PC-3 (cell line): ENCODE measurements at regions not wholly inside any gene's neighbourhood (a gene's known extent, or its start where the extent isn't known, plus 50 kb on each side); places are given as distances from the start of the nearest gene placed in this dataset.

Experiments
- ATAC-seq: fragments of 200-7000 bp; cut with Tn5 transposase; 2 replicates; pipeline ENCODE4 v1.9.1; 2020; ENCODE audit warnings: mild to moderate bottlenecking, moderate library complexity
- BruUV-seq: library from RNA; stranded (reverse); fragments of 400-500 nt; replicated peaks from 2 replicates; lab custom pipeline; 2021; lab: Mats Ljungman, UMichigan
- CTCF ChIA-PET: fragments of 300-600 bp; sonication (Branson Sonifier 250); formaldehyde crosslinking; loops from one replicate; lab custom pipeline; 2022; ENCODE audit warnings: antibody characterized with exemption; lab: Charles Lee
- POLR2A ChIA-PET: fragments of 300-600 bp; sonication (Branson Sonifier 250); formaldehyde crosslinking; loops from one replicate; lab custom pipeline; 2022; ENCODE audit warnings: antibody characterized with exemption; ENCODE audit not compliant: unreplicated experiment; lab: Charles Lee
- DNase-seq: peaks from one replicate; pipeline ENCODE4 v3.0.0-alpha.2; 2015
- H2AFZ ChIP-seq: fragments of 300-600 bp; sonication (generic); 2 replicates; pipeline ENCODE4 v1.6.0; 2016; ENCODE audit warnings: antibody characterized with exemption, low read length
- H3F3A ChIP-seq: fragments of 300-600 bp; sonication (generic); one replicate; pipeline ENCODE4 v1.6.0; 2017; ENCODE audit warnings: antibody characterized with exemption, low read length, control low read depth, mild to moderate bottlenecking; ENCODE audit not compliant: unreplicated experiment
- H3K27ac ChIP-seq: fragments of 300-600 bp; sonication (generic); 2 replicates; pipeline ENCODE4 v1.5.1; 2016; ENCODE audit warnings: mild to moderate bottlenecking, low read length
- H3K27me3 ChIP-seq: fragments of 300-600 bp; sonication (generic); 2 replicates; pipeline ENCODE4 v1.6.1; 2016; ENCODE audit warnings: low read length, mixed read lengths
- H3K36me3 ChIP-seq: fragments of 300-600 bp; sonication (generic); 2 replicates; pipeline ENCODE4 v1.6.1; 2016; ENCODE audit warnings: low read depth, mixed run types, low read length, mixed read lengths
- H3K4me1 ChIP-seq: fragments of 300-600 bp; sonication (generic); 2 replicates; pipeline ENCODE4 v1.5.1; 2016; ENCODE audit warnings: low read length; ENCODE audit not compliant: insufficient read depth
- H3K4me2 ChIP-seq: fragments of 300-600 bp; sonication (generic); 2 replicates; pipeline ENCODE4 v1.6.0; 2016; ENCODE audit warnings: low read length
- H3K4me3 ChIP-seq: fragments of 300-600 bp; sonication (generic); 2 replicates; pipeline ENCODE4 v1.5.1; 2016; ENCODE audit warnings: mild to moderate bottlenecking, low read length, mixed read lengths
- H3K79me2 ChIP-seq: fragments of 300-600 bp; sonication (generic); 2 replicates; pipeline ENCODE4 v1.6.1; 2017; ENCODE audit warnings: low read length, mixed read lengths
- H3K9ac ChIP-seq: fragments of 300-600 bp; sonication (generic); 2 replicates; pipeline ENCODE4 v1.6.0; 2016; ENCODE audit warnings: mild to moderate bottlenecking, low read length
- H3K9me2 ChIP-seq: fragments of 300-600 bp; sonication (generic); replicated peaks from 2 replicates; pipeline ENCODE4 v1.6.1; 2016; ENCODE audit warnings: mixed run types, low read length, mixed read lengths
- H3K9me3 ChIP-seq: fragments of 300-600 bp; sonication (generic); 2 replicates; pipeline ENCODE4 v1.6.1; 2016; ENCODE audit warnings: low read length, mixed read lengths
- H4K20me1 ChIP-seq: fragments of 300-600 bp; sonication (generic); 2 replicates; pipeline ENCODE4 v1.6.1; 2016; ENCODE audit warnings: low read length, mixed read lengths
- EZH2 ChIP-seq: fragments of 300-600 bp; sonication (generic); IDR thresholded peaks from one replicate; pipeline ENCODE4 v1.6.1; 2017; ENCODE audit warnings: antibody characterized with exemption, mild to moderate bottlenecking, low read length; ENCODE audit not compliant: unreplicated experiment
- EZH2phosphoT487 ChIP-seq: fragments of 300-600 bp; sonication (generic); IDR thresholded peaks from 2 replicates; pipeline ENCODE4 v1.6.1; 2018; ENCODE audit warnings: mild to moderate bottlenecking, antibody characterized with exemption, low read length, borderline replicate concordance
- intact Hi-C: fragments of 100-400 bp; cut with micrococcal nuclease; formaldehyde crosslinking; loops from 2 replicates; pipeline ENCODE4 v1.9.0; 2023
- TF ChIP-seq, protein P1 (sequence below): fragments of 300-600 bp; sonication (generic); conservative IDR thresholded peaks from 2 replicates; pipeline ENCODE4 v1.5.1; 2017; ENCODE audit warnings: antibody characterized with exemption, low read depth, mild to moderate bottlenecking, low read length

- Histone ChIP-seq H3K9ac (no peak overlapping the region), H3F3A (no peaks in the 10 kb centered on the region), H3K36me3 (no peaks in the 10 kb centered on the region), H3K4me3 (no peak overlapping the region), H3K9me2 (no peaks in the 10 kb centered on the region), H3K9me3 (no peaks in the 10 kb centered on the region), H2AFZ (no peak overlapping the region), H3K4me2 (no peak overlapping the region), H4K20me1 (no peaks in the 10 kb centered on the region), H3K4me1 (no peaks in the 10 kb centered on the region), H3K79me2 (no peaks in the 10 kb centered on the region), H3K27me3 (no peaks in the 10 kb centered on the region), H3K27ac (no peak overlapping the region)
- intact Hi-C loops = no loop called here
- TF ChIP-seq, protein P1, sequence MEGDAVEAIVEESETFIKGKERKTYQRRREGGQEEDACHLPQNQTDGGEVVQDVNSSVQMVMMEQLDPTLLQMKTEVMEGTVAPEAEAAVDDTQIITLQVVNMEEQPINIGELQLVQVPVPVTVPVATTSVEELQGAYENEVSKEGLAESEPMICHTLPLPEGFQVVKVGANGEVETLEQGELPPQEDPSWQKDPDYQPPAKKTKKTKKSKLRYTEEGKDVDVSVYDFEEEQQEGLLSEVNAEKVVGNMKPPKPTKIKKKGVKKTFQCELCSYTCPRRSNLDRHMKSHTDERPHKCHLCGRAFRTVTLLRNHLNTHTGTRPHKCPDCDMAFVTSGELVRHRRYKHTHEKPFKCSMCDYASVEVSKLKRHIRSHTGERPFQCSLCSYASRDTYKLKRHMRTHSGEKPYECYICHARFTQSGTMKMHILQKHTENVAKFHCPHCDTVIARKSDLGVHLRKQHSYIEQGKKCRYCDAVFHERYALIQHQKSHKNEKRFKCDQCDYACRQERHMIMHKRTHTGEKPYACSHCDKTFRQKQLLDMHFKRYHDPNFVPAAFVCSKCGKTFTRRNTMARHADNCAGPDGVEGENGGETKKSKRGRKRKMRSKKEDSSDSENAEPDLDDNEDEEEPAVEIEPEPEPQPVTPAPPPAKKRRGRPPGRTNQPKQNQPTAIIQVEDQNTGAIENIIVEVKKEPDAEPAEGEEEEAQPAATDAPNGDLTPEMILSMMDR = no peak
- no peak for TF ChIP-seq EZH2
- no peak for TF ChIP-seq EZH2phosphoT487
- DNase-seq = no peak
- no peak for ATAC-seq
- CTCF ChIA-PET = no interaction called here
- POLR2A ChIA-PET = no interaction called here
- no TSS peak for BruUV-seq
These were observed 510.1 kb upstream of the CDH9 start for GRCh38 chr5:27548484-27548883.

DNA sequence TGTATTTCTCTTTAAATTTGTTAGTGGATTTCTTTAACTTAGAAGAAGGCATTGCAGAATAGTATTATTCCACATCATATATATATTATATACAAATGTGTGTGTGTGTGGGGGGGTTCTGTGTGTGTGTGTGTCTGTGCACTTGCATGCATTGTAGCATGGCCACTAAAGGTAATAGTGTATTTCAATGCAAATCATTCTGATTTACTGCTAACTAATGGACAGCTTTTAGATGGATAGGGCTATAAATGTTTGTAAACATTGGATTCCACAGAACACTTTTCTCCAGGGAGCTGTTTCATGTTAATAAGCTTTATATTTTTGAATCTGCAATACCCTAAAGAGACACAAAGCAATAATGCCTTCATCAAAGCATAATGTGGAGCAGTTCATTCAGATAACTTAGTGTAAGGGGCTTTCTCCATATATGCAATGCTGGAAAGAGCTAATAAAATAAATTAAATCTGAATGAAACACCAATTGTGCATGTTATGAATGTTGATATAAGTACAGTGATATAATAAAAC lies 496.7 kb upstream of the CDH9 start:
- no peak overlapping the region for H3K4me2 ChIP-seq
- intact Hi-C loops = no loop called here
- H3K4me3 ChIP-seq = no peak overlapping the region
- ATAC-seq = no peak
- no peaks in the 10 kb centered on the region for H3K9me2 ChIP-seq
- POLR2A ChIA-PET = no interaction called here
- CTCF ChIA-PET = no interaction called here
- no TSS peak for BruUV-seq
- no peaks in the 10 kb centered on the region for H3K27me3 ChIP-seq
- no peaks in the 10 kb centered on the region for H3K79me2 ChIP-seq
- H3K36me3 ChIP-seq = no peaks in the 10 kb centered on the region
- H3K9ac ChIP-seq = no peak overlapping the region
- no peaks in the 10 kb centered on the region for H3K9me3 ChIP-seq
- no peaks in the 10 kb centered on the region for H3K4me1 ChIP-seq
- DNase-seq = no peak
- H4K20me1 ChIP-seq = no peaks in the 10 kb centered on the region
- H3F3A ChIP-seq = no peaks in the 10 kb centered on the region
- no peak overlapping the region for H2AFZ ChIP-seq
- TF ChIP-seq EZH2phosphoT487 = no peak
- TF ChIP-seq, protein P1 = no peak
- no peak for TF ChIP-seq EZH2
- H3K27ac ChIP-seq = no peak overlapping the region

- Histone ChIP-seq H3K4me2 (no peak overlapping the region), H3K9me3 (no peaks in the 10 kb centered on the region), H3F3A (no peaks in the 10 kb centered on the region), H3K36me3 (no peaks in the 10 kb centered on the region), H2AFZ (no peak overlapping the region), H4K20me1 (no peaks in the 10 kb centered on the region), H3K9me2 (no peaks in the 10 kb centered on the region), H3K4me3 (no peak overlapping the region), H3K4me1 (no peaks in the 10 kb centered on the region), H3K79me2 (no peaks in the 10 kb centered on the region), H3K9ac (no peak overlapping the region), H3K27me3 (no peaks in the 10 kb centered on the region), H3K27ac (no peak overlapping the region)
- CTCF ChIA-PET = no interaction called here
- POLR2A ChIA-PET = no interaction called here
- TF ChIP-seq EZH2phosphoT487 = no peak
- ATAC-seq (no peak), DNase-seq (no peak)
- intact Hi-C loops = no loop called here
- BruUV-seq = no TSS peak
These were observed 493.9 kb upstream of the CDH9 start for GRCh38 chr5:27532305-27532704.
